ENCODE measurements at regions not wholly inside any gene's neighbourhood (a gene's known extent, or its start where the extent isn't known, plus 50 kb on each side); places are given as distances from the start of the nearest gene placed in this dataset.
"Not testable (repeated sequence)": the region's sequence is repeated elsewhere in the genome, so short reads cannot be mapped to it uniquely, and the experiment has no call there.

GRCh38 chr5:87151547-87151946 is 116.1 kb upstream of the RASA1 start:
- no peak for DNase-seq (ENCODE audit: low spot score)
- intact Hi-C loops (cut with DNase I), result no loop called here

- intact Hi-C loops (cut with DNase I), result no loop called here
These were observed 114.8 kb upstream of the RASA1 start for GRCh38 chr5:87152886-87153285.

GRCh38 chr5:87154191-87154590 is 113.5 kb upstream of the RASA1 start:
- intact Hi-C loops (cut with DNase I), result no loop called here
- no peak for DNase-seq (ENCODE audit: low spot score)

More at GRCh38 chr5:87152886-87153285, 114.8 kb upstream of the RASA1 start:
- DNase-seq (ENCODE audit: low spot score), result no peak

- DNase-seq (ENCODE audit: low spot score), result no peak
- intact Hi-C loops (cut with DNase I), result no loop called here
These were observed 112.6 kb upstream of the RASA1 start for GRCh38 chr5:87155106-87155505.

GRCh38 chr5:87156631-87157030 is 111.1 kb upstream of the RASA1 start:
- intact Hi-C loops (cut with DNase I), result no loop called here
- no peak for DNase-seq (ENCODE audit: low spot score)

- DNase-seq (ENCODE audit: low spot score), result no peak
- intact Hi-C loops (cut with DNase I), result no loop called here
These were observed 103.3 kb upstream of the RASA1 start for GRCh38 chr5:87164409-87164808.

- intact Hi-C loops (cut with DNase I), result no loop called here
- no peak for DNase-seq (ENCODE audit: low spot score)
These were observed 98.2 kb upstream of the RASA1 start for GRCh38 chr5:87169300-87169991.

GRCh38 chr5:87170799-87171198 is 96.9 kb upstream of the RASA1 start:
- intact Hi-C loops (cut with DNase I), result no loop called here
- DNase-seq (ENCODE audit: low spot score), result no peak

GRCh38 chr5:87182649-87183048 is 85.0 kb upstream of the RASA1 start:
- intact Hi-C loops (cut with DNase I), result no loop called here
- no peak for DNase-seq (ENCODE audit: low spot score)

GRCh38 chr5:87183896-87184295 is 83.8 kb upstream of the RASA1 start:
- DNase-seq (ENCODE audit: low spot score), result no peak
- intact Hi-C loops (cut with DNase I), result no loop called here

GRCh38 chr5:87184605-87185004 is 83.1 kb upstream of the RASA1 start:
- no peak for DNase-seq (ENCODE audit: low spot score)
- intact Hi-C loops (cut with DNase I), result no loop called here

GRCh38 chr5:87185838-87186237 is 81.8 kb upstream of the RASA1 start:
- intact Hi-C loops (cut with DNase I), result no loop called here
- no peak for DNase-seq (ENCODE audit: low spot score)

GRCh38 chr5:87188391-87188790 is 79.3 kb upstream of the RASA1 start:
- DNase-seq (ENCODE audit: low spot score), result no peak
- intact Hi-C loops (cut with DNase I), result no loop called here

- no peak for DNase-seq (ENCODE audit: low spot score)
- intact Hi-C loops (cut with DNase I), result no loop called here
These were observed 77.6 kb upstream of the RASA1 start for GRCh38 chr5:87190041-87190440.

- DNase-seq (ENCODE audit: low spot score), result no peak
- intact Hi-C loops (cut with DNase I), result no loop called here
These were observed 77.0 kb upstream of the RASA1 start for GRCh38 chr5:87190687-87191086.

GRCh38 chr5:87191645-87192044 is 76.0 kb upstream of the RASA1 start:
- DNase-seq (ENCODE audit: low spot score), result no peak
- intact Hi-C loops (cut with DNase I), result no loop called here

- DNase-seq (ENCODE audit: low spot score), result no peak
These were observed 72.5 kb upstream of the RASA1 start for GRCh38 chr5:87195104-87195591.

GRCh38 chr5:87195616-87196015 is 72.1 kb upstream of the RASA1 start:
- no peak for DNase-seq (ENCODE audit: low spot score)
- intact Hi-C loops (cut with DNase I), result no loop called here

More at GRCh38 chr5:87195104-87195591, 72.5 kb upstream of the RASA1 start:
- intact Hi-C loops (cut with DNase I), result no loop called here

- DNase-seq (ENCODE audit: low spot score), result no peak
- intact Hi-C loops (cut with DNase I), result no loop called here
These were observed 69.7 kb upstream of the RASA1 start for GRCh38 chr5:87198010-87198409.

GRCh38 chr5:87199246-87199645 is 68.4 kb upstream of the RASA1 start:
- intact Hi-C loops (cut with DNase I); DNase-seq (ENCODE audit: low spot score): not testable (repeated sequence)

GRCh38 chr5:87199704-87200103 is 68.0 kb upstream of the RASA1 start:
- DNase-seq (ENCODE audit: low spot score); intact Hi-C loops (cut with DNase I): not testable (repeated sequence)

- intact Hi-C loops (cut with DNase I), result no loop called here
- no peak for DNase-seq (ENCODE audit: low spot score)
These were observed 57.6 kb upstream of the RASA1 start for GRCh38 chr5:87210076-87210475.

Data from cardiac septum (tissue), 1 donor.